OCI-LY7 (cell line): ENCODE measurements at regions not wholly inside any gene's neighbourhood (a gene's known extent, or its start where the extent isn't known, plus 50 kb on each side); places are given as distances from the start of the nearest gene placed in this dataset.

ENCODE experiments used
- EZH2phosphoT487 ChIP-seq: fragments of 200-600 bp; sonication (generic); IDR thresholded peaks from 2 replicates; pipeline ENCODE4 v1.6.1; 2018; ENCODE audit warnings: low read depth, borderline replicate concordance, mild to moderate bottlenecking, mixed run types, antibody characterized with exemption, low read length, moderate library complexity, mixed read lengths
- TF ChIP-seq, protein P1 (sequence below): fragments of 200-600 bp; sonication (generic); conservative IDR thresholded peaks from 2 replicates; pipeline ENCODE4 v1.5.1; 2014; ENCODE audit warnings: mild to moderate bottlenecking, antibody characterized with exemption, low read length, moderate library complexity, mixed read lengths

DNA sequence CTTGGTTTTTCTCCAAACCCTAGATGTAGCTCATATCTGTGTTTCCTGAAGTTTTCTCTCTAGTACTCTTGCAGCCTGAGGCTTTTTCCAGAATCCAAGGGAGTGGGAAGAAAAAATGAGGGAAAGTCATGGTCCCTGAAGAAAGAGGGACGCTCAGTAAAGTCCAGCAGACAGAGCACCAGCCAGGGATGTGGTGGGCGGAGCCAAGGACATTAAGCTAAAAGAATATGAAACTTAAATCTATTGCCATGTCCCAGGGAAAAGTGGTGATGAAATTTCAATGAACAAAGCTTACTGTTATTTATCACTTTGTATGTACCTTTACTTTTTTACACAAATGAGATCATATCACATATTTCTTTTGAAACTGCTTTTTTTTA, 430.2 kb downstream of the USP25 start:
- TF ChIP-seq, protein P1, sequence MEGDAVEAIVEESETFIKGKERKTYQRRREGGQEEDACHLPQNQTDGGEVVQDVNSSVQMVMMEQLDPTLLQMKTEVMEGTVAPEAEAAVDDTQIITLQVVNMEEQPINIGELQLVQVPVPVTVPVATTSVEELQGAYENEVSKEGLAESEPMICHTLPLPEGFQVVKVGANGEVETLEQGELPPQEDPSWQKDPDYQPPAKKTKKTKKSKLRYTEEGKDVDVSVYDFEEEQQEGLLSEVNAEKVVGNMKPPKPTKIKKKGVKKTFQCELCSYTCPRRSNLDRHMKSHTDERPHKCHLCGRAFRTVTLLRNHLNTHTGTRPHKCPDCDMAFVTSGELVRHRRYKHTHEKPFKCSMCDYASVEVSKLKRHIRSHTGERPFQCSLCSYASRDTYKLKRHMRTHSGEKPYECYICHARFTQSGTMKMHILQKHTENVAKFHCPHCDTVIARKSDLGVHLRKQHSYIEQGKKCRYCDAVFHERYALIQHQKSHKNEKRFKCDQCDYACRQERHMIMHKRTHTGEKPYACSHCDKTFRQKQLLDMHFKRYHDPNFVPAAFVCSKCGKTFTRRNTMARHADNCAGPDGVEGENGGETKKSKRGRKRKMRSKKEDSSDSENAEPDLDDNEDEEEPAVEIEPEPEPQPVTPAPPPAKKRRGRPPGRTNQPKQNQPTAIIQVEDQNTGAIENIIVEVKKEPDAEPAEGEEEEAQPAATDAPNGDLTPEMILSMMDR: no peak
- TF ChIP-seq EZH2phosphoT487: no peak
